Testis (tissue), 2 donors: ENCODE measurements at regions not wholly inside any gene's neighbourhood (a gene's known extent, or its start where the extent isn't known, plus 50 kb on each side); places are given as distances from the start of the nearest gene placed in this dataset.
A peak's percentile ranks its signal among the peaks of the same experiment; 100 is the strongest.

Source experiments
- DNase-seq: peaks from one replicate; pipeline ENCODE4 v3.0.0-alpha.2; 2019
- H3K27ac ChIP-seq, 2 donors: fragments of 200-600 bp; sonication (generic); one replicate each; pipeline ENCODE4 v1.5.1; 2019
- H3K27me3 ChIP-seq: fragments of 200-600 bp; sonication (generic); one replicate; pipeline ENCODE4 v1.5.1; 2019
- H3K36me3 ChIP-seq: fragments of 200-600 bp; sonication (generic); one replicate; pipeline ENCODE4 v1.5.1; 2017; ENCODE audit warnings: low read depth; ENCODE audit errors: missing control alignments
- H3K4me1 ChIP-seq: fragments of 200-600 bp; sonication (generic); one replicate; pipeline ENCODE4 v1.5.1; 2019
- H3K4me3 ChIP-seq, 2 donors: fragments of 200-600 bp; sonication (generic); one replicate each; pipeline ENCODE4 v1.5.1; 2017 to 2019
- H3K9me3 ChIP-seq: fragments of 200-600 bp; sonication (generic); one replicate; pipeline ENCODE4 v1.5.1; 2017
- CTCF ChIP-seq, 3 experiments: fragments of 450-650 bp in 2 of 3; fragments of 200-600 bp in 1 of 3; sonication (generic) in 1 of 3; IDR thresholded peaks; one replicate each; pipeline ENCODE4 v1.5.1; 2016 to 2019; ENCODE audit warnings: antibody characterized with exemption in 3 of 3, mild to moderate bottlenecking in 2 of 3, moderate library complexity in 1 of 3
- POLR2A ChIP-seq: fragments of 450-650 bp; IDR thresholded peaks from one replicate; pipeline ENCODE4 v1.6.1; 2017; ENCODE audit warnings: antibody characterized with exemption, mild to moderate bottlenecking, moderate library complexity
- WGBS, 2 donors: methylation state at CpG; one replicate each; pipeline ENCODE4 v1.1.5; 2018; 5-methylcytosine and 5-hydroxymethylcytosine counted together
- intact Hi-C: fragments of 100-400 bp; cut with DNase I; formaldehyde crosslinking; loops from one replicate; pipeline ENCODE4 v1.15.1; 2023; ENCODE audit warnings: low total_unique reads

GRCh38 chr4:185071236-185071811 is 53.0 kb downstream of the HELT start:
- H3K4me3 ChIP-seq = no peak overlapping the region
- no peaks in the 10 kb centered on the region for H3K9me3 ChIP-seq
- TF ChIP-seq CTCF (IDR thresholded peaks at IDR 0.05) (no peak), POLR2A (no peak)
- H3K36me3 ChIP-seq = no peaks in the 10 kb centered on the region
- WGBS, 2 donors = 46 to 58% methylated on average over 8 of the region's 8 CpGs
- intact Hi-C loops = no loop called here
- no peaks in the 10 kb centered on the region for H3K27me3 ChIP-seq
- no peaks in the 10 kb centered on the region for H3K4me1 ChIP-seq
- DNase-seq = no peak
- no peak overlapping the region for H3K27ac ChIP-seq

- no peak overlapping the region for H3K4me3 ChIP-seq
- H3K9me3 ChIP-seq = no peaks in the 10 kb centered on the region
- intact Hi-C loops = no loop called here
- no peak overlapping the region for H3K27ac ChIP-seq
- H3K36me3 ChIP-seq = no peaks in the 10 kb centered on the region
- H3K4me1 ChIP-seq = no peaks in the 10 kb centered on the region
- H3K27me3 ChIP-seq = no peaks in the 10 kb centered on the region
- 68 to 78% methylated on average over 6 of the region's 6 CpGs for WGBS, 2 donors
- no peak for DNase-seq
- no peak for TF ChIP-seq POLR2A
- no peak for TF ChIP-seq CTCF (IDR thresholded peaks at IDR 0.05)
These were observed 61.1 kb downstream of the HELT start for GRCh38 chr4:185079271-185079905.

- DNase-seq = no peak
- WGBS, 2 donors = 76% methylated on average over 4 of the region's 4 CpGs
- H3K27ac ChIP-seq = no peak overlapping the region
- H3K4me1 ChIP-seq = no peaks in the 10 kb centered on the region
- no peak for TF ChIP-seq CTCF (IDR thresholded peaks at IDR 0.05)
- TF ChIP-seq POLR2A = no peak
- no peaks in the 10 kb centered on the region for H3K36me3 ChIP-seq
- H3K4me3 ChIP-seq = no peak overlapping the region
- H3K27me3 ChIP-seq = no peaks in the 10 kb centered on the region
- intact Hi-C loops = no loop called here
- H3K9me3 ChIP-seq = no peaks in the 10 kb centered on the region
These were observed 62.3 kb downstream of the HELT start for GRCh38 chr4:185080545-185080944.

GRCh38 chr4:185082561-185082960 is 60.5 kb upstream of the SLC25A4 start:
- Histone ChIP-seq H3K9me3 (no peaks in the 10 kb centered on the region), H3K4me3 (no peak overlapping the region), H3K27me3 (no peaks in the 10 kb centered on the region), H3K36me3 (no peaks in the 10 kb centered on the region), H3K27ac (no peak overlapping the region), H3K4me1 (no peaks in the 10 kb centered on the region)
- intact Hi-C loops = no loop called here
- WGBS, 2 donors = 81 to 83% methylated on average over 3 of the region's 3 CpGs
- TF ChIP-seq CTCF (IDR thresholded peaks at IDR 0.05) (no peak), POLR2A (no peak)
- no peak for DNase-seq

- Histone ChIP-seq H3K9me3 (no peaks in the 10 kb centered on the region), H3K4me1 (no peaks in the 10 kb centered on the region), H3K36me3 (no peaks in the 10 kb centered on the region), H3K27me3 (no peaks in the 10 kb centered on the region), H3K27ac (no peak overlapping the region), H3K4me3 (peak overlapping the region; percentile 46 to 47)
- intact Hi-C loops = no loop called here
- 39 to 49% methylated on average over 8 to 16 of the region's 16 CpGs for WGBS, 2 donors
- TF ChIP-seq CTCF (IDR thresholded peaks at IDR 0.05) (no peak), POLR2A (no peak)
- DNase-seq = peak; percentile 54
These were observed 57.0 kb upstream of the SLC25A4 start for GRCh38 chr4:185086053-185086452.
